GM10266 (cell line): ENCODE measurements at regions not wholly inside any gene's neighbourhood (a gene's known extent, or its start where the extent isn't known, plus 50 kb on each side); places are given as distances from the start of the nearest gene placed in this dataset.

Experiments used
- DNase-seq: peaks from one replicate; pipeline ENCODE4 v3.0.0; 2012; ENCODE audit errors: extremely low spot score
- TF ChIP-seq, protein P1 (sequence below): IDR thresholded peaks from 2 replicates; pipeline ENCODE4 v1.5.1; 2012; ENCODE audit warnings: mild to moderate bottlenecking, low read depth; ENCODE audit not compliant: control insufficient read depth, insufficient read depth; ENCODE audit errors: missing control alignments

DNA sequence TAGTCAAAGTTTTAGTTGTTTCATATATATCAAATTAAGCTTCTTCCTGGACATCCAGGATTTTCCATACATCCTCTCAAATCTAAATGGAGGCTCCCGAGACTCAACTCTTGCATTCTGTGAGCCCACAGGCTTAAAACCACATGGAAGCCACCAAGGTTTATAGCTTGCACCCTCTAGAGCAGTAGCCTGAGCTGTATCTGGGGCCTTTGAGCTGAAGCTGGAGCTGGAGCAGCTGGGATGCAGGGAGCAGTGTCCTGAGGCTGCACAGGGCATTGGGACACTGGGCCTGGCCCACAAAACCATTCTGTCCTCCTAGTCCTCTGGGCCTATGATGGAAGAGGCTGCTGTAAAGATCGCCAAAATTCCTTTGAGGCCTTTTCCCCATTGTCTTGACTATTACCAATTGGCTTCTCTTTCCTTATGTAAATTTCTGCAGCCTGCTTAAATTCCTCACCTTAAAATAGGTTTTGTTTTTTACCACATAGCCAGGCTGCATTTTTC lies 151.0 kb downstream of the COX7C start:
- TF ChIP-seq, protein P1, sequence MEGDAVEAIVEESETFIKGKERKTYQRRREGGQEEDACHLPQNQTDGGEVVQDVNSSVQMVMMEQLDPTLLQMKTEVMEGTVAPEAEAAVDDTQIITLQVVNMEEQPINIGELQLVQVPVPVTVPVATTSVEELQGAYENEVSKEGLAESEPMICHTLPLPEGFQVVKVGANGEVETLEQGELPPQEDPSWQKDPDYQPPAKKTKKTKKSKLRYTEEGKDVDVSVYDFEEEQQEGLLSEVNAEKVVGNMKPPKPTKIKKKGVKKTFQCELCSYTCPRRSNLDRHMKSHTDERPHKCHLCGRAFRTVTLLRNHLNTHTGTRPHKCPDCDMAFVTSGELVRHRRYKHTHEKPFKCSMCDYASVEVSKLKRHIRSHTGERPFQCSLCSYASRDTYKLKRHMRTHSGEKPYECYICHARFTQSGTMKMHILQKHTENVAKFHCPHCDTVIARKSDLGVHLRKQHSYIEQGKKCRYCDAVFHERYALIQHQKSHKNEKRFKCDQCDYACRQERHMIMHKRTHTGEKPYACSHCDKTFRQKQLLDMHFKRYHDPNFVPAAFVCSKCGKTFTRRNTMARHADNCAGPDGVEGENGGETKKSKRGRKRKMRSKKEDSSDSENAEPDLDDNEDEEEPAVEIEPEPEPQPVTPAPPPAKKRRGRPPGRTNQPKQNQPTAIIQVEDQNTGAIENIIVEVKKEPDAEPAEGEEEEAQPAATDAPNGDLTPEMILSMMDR: no peak
- DNase-seq: no peak

DNA sequence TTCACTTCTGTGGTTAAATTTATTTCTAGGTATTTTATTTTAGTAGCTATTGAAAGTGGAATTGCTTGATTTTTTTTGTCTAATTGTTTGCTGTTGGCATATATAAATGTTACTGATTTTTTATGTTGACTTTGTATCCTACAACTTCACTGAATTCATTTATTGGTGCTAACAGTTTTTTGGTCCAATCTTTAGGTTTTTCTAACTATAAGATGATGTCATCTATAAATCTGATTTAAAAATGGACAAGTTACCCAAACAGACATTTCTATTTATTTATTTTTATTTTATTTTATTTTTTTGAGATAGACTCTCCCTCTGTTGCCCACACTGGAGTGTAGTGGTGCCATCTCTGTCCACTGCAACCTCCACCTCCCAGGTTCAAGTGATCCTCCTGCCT lies 162.3 kb downstream of the COX7C start:
- DNase-seq: no peak
- TF ChIP-seq, protein P1: no peak

DNA sequence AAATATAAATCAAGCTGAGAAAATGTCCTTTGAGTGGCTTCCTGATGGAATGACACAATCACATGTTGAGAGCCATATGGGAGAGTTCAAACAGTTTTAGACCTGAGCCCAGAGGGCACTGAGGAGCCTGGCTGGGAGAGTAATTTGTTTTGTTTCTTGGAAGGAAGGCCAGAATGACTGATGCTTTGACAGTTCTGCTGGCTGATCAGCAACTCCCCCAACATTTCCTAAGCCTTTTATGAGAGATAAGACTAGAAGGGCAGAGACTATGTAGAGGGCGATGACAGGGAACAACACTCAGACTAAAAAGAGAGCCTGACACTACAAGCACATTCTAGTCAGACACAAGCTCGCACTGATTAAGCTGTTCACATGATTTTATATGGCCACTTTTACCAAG lies 169.2 kb downstream of the COX7C start:
- DNase-seq: no peak

DNA sequence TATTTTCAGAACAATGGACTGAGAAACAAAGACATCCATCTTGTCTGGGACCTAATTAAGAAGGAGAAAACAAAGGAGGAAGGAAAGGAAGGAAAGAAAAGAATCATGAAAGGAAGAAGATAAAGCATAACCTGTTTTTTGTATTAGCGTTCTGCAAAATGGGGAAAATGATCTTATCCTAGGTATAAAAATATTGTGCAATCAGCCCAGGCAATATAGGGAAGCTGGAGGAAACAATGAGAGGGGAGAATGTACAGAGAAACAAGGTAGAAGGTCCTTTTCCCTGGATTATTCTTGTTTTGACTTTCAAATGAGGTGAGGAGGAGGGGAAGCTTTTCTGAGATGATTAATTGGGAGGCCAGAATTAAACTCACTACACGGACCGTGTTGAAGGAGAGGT lies 177.9 kb downstream of the COX7C start:
- no peak for DNase-seq
- TF ChIP-seq, protein P1: no peak

More for the DNA sequence above, 169.2 kb downstream of the COX7C start:
- TF ChIP-seq, protein P1: no peak

DNA sequence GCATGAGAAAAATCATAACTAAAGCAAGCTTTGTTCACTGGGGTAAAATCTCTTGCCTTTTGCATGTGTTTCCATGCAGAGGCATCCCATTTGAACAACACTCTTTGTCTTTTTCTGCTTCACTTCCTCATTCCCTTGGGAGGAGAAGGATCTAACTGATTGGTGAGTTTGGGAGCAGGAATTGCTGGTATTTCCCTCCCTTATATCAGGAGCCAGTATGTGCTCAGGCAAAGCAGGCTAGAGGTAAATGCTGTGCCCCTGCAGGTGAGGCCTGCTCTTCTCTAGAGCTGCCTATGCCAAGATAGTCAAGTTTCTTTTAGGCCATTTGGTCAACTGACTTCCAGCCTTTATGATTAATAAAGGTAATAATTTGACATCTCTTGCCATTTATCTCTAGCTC lies 179.9 kb downstream of the COX7C start:
- no peak for DNase-seq

DNA sequence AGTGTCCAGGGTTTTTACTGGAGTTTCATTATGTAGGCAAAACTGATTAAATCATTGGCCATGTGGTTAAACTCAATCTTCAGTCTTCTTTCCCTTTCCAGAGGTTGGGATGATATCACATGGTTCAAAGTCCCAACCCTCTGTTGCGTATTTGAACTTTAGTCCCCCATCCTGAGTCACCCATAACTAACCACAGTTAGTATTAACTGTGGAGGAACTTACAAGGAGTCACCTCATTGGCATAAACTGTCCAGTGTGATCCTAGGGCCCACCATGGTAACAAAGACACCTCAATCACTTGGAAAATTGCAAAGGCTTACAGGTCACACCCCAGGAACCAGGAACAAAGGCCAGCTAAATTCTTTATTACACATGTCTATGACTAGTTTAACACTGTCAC lies 188.5 kb downstream of the COX7C start:
- TF ChIP-seq, protein P1: no peak
- no peak for DNase-seq

More for the DNA sequence above, 179.9 kb downstream of the COX7C start:
- TF ChIP-seq, protein P1: no peak

DNA sequence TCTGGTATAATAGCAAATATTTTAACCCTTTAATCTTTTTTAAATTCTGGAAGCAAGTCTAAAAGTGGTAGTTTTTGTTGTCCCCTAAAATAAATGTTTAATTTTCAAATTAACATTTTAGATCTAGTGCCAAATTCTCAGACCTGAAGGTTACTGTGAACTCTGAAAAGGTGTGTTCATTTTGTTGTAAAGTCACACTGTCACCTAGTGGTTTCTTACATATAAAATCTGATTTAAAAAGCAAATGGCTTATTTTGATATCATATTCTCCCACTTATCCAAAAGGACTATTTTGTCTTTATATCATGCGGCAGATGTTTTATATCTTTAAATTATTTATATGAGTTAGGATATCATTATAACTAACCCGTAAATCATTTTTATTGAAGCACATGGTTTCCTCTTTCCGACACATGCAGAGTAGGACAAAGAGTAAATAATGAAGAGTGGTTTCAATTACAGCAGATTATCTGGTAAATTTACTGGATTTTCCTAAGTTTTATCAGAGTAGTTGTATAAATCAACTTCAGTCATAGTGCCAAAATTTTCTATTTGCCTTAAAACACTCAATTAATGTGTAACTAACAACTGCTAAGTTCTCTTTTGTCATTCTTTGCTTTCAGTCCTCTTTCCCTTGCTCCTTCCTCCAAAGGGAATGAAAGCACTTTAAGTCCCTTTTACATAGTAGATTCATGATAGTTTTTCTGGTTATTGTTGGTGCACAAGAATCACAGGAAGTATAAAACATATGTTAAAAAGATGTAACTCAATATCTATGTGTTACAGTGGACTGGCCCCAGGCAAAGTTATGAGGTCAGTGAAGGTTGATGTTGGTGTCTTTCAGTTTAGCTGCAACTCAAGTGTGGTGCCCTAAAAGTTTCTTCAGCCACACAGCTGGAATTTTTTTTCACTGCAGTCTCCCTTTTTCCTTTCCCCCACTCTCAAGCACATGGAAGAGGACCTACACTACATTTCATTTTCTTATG lies 189.6 kb downstream of the COX7C start:
- DNase-seq: no peak

More for the DNA sequence above, 189.6 kb downstream of the COX7C start:
- TF ChIP-seq, protein P1: no peak
